Fibroblast of pulmonary artery (primary cell): ENCODE measurements at regions not wholly inside any gene's neighbourhood (a gene's known extent, or its start where the extent isn't known, plus 50 kb on each side); places are given as distances from the start of the nearest gene placed in this dataset.

ENCODE experiments used
- DNase-seq: peaks from one replicate; pipeline ENCODE4 v3.0.0-alpha.2; 2010; ENCODE audit warnings: low read depth
- H3K4me3 ChIP-seq: replicated peaks from 2 replicates; pipeline ENCODE4 v1.5.1; 2011; ENCODE audit warnings: low read depth, mild to moderate bottlenecking, control low read depth, low read length, moderate library complexity
- CTCF ChIP-seq: IDR thresholded peaks from 2 replicates; pipeline ENCODE4 v1.5.1; 2011; ENCODE audit warnings: mild to moderate bottlenecking, control low read depth, low read length, inconsistent platforms; ENCODE audit errors: missing control alignments

- DNase-seq: no peak
- TF ChIP-seq CTCF: no peak
- no peak overlapping the region for H3K4me3 ChIP-seq
These were observed 447.1 kb downstream of the MID1IP1 start for GRCh38 chrX:39248330-39248729.

GRCh38 chrX:39249999-39250398 lies 448.7 kb downstream of the MID1IP1 start:
- H3K4me3 ChIP-seq: no peak overlapping the region
- no peak for DNase-seq
- TF ChIP-seq CTCF: no peak

- DNase-seq: no peak
- TF ChIP-seq CTCF: no peak
- no peak overlapping the region for H3K4me3 ChIP-seq
These were observed 450.7 kb downstream of the MID1IP1 start for GRCh38 chrX:39251995-39252394.

- DNase-seq: no peak
- no peak overlapping the region for H3K4me3 ChIP-seq
- no peak for TF ChIP-seq CTCF
These were observed 452.3 kb downstream of the MID1IP1 start for GRCh38 chrX:39253551-39253950.

GRCh38 chrX:39258331-39258730 lies 457.1 kb downstream of the MID1IP1 start:
- DNase-seq: no peak
- TF ChIP-seq CTCF: no peak
- H3K4me3 ChIP-seq: no peak overlapping the region

- H3K4me3 ChIP-seq: no peak overlapping the region
- DNase-seq: no peak
- TF ChIP-seq CTCF: no peak
These were observed 459.7 kb downstream of the MID1IP1 start for GRCh38 chrX:39260965-39261364.

- peak; percentile 44 for DNase-seq
- H3K4me3 ChIP-seq: no peak overlapping the region
- peak; percentile 51 for TF ChIP-seq CTCF
These were observed 460.3 kb downstream of the MID1IP1 start for GRCh38 chrX:39261446-39262147.
